Stimulated activated naive B cell treated with anti-CD40 and anti-IgM and Interleukin-4, amounts not matched to agents 10 μg/mL and 1 μg/mL and 100 μg/mL, for 72 hours (primary cell): ENCODE measurements at regions not wholly inside any gene's neighbourhood (a gene's known extent, or its start where the extent isn't known, plus 50 kb on each side); places are given as distances from the start of the nearest gene placed in this dataset.

Source experiments
- ATAC-seq, 2 donors: fragments of 150-1000 bp; cut with Tn5 transposase; replicated peaks; 2 replicates each; pipeline ENCODE4 v1.10.0; 2021; ENCODE audit warnings: moderate library complexity in 1 of 2
- DNase-seq: peaks from one replicate; pipeline ENCODE4 v3.0.0; 2021
- H3K27ac Mint-ChIP-seq: one replicate; pipeline ENCODE4 v1.8.0; 2022; ENCODE audit warnings: mild to moderate bottlenecking, mixed read lengths
- H3K27me3 Mint-ChIP-seq, 2 donors: one replicate each; pipeline ENCODE4 v1.8.0; 2022; ENCODE audit warnings: mixed read lengths in 2 of 2
- H3K36me3 Mint-ChIP-seq, 2 donors: one replicate each; pipeline ENCODE4 v1.8.0; 2022; ENCODE audit warnings: mixed read lengths in 2 of 2, mild to moderate bottlenecking in 1 of 2
- H3K4me1 Mint-ChIP-seq, 2 donors: one replicate each; pipeline ENCODE4 v1.8.0; 2022; ENCODE audit warnings: mixed read lengths in 2 of 2, mild to moderate bottlenecking in 1 of 2
- H3K4me3 Mint-ChIP-seq, 2 donors: one replicate each; pipeline ENCODE4 v1.8.0; 2022; ENCODE audit warnings: mild to moderate bottlenecking in 2 of 2, mixed read lengths in 2 of 2, moderate library complexity in 1 of 2
- H3K9me3 Mint-ChIP-seq, 2 donors: one replicate each; pipeline ENCODE4 v1.8.0; 2022; ENCODE audit warnings: mixed read lengths in 2 of 2, mild to moderate bottlenecking in 1 of 2

DNA sequence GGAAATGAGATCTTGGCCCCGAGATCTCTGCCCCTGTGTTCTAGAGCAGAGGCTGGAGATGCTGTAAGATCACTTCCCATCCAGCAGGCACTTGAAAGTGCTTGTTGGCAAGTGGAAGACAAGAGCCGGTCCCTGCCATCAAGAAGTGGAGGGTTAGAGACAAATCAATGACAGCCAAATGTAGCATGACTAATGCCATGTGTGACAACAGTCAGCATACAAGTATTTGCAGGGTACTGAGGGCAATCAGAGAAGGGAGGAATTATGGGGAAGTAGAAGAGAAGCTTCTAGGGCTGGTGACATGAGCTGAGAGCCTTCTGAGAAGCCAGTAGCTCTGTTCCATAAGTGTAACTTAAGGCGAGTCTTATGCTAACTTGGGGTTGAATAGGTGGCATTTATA is 58.6 kb downstream of the TMEM17 start:
- no peak overlapping the region for H3K27ac Mint-ChIP-seq

GRCh38 chr2:62446491-62446890 is 59.5 kb downstream of the TMEM17 start:
- Mint-ChIP-seq H3K9me3 (no peaks in the 10 kb centered on the region), H3K36me3 (no peaks in the 10 kb centered on the region), H3K4me1 (no peaks in the 10 kb centered on the region), H3K27ac (no peak overlapping the region), H3K27me3 (no peaks in the 10 kb centered on the region), H3K4me3 (no peak overlapping the region)
- DNase-seq (no peak), ATAC-seq (no peak)

More for the DNA sequence above, 58.6 kb downstream of the TMEM17 start:
- ATAC-seq: no peak
- no peaks in the 10 kb centered on the region for H3K9me3 Mint-ChIP-seq
- no peaks in the 10 kb centered on the region for H3K36me3 Mint-ChIP-seq
- no peak overlapping the region for H3K4me3 Mint-ChIP-seq
- no peaks in the 10 kb centered on the region for H3K4me1 Mint-ChIP-seq
- H3K27me3 Mint-ChIP-seq: no peaks in the 10 kb centered on the region
- no peak for DNase-seq

GRCh38 chr2:62443886-62444285 is 62.1 kb downstream of the TMEM17 start:
- ATAC-seq: no peak
- Mint-ChIP-seq H3K4me1 (no peaks in the 10 kb centered on the region), H3K4me3 (no peak overlapping the region), H3K9me3 (no peaks in the 10 kb centered on the region), H3K36me3 (no peaks in the 10 kb centered on the region), H3K27ac (no peak overlapping the region), H3K27me3 (no peaks in the 10 kb centered on the region)
- no peak for DNase-seq

DNA sequence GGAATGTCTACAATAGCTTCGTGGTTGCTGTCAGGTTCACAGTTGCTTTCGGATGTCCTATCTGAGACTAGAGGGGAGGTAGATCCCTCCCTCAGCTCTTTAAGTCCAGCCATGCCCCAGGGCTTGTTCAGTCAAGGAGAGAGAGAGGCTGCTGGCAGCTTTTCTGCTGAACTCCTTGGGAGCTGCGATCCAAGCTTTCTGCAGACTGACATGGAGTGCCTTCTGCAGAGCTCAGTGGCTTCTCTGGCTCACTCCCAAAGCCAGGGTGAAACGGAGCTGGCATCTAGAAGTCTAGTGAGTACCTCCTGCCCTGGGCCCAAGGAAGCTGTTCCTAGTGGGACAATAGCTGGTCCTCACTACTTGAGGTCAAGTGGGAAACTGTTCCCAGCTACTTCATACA is 62.5 kb downstream of the TMEM17 start:
- no peaks in the 10 kb centered on the region for H3K36me3 Mint-ChIP-seq
- no peaks in the 10 kb centered on the region for H3K9me3 Mint-ChIP-seq
- no peaks in the 10 kb centered on the region for H3K4me1 Mint-ChIP-seq
- no peaks in the 10 kb centered on the region for H3K27me3 Mint-ChIP-seq
- DNase-seq (no peak), ATAC-seq (no peak)
- H3K4me3 Mint-ChIP-seq: no peak overlapping the region
- no peak overlapping the region for H3K27ac Mint-ChIP-seq

DNA sequence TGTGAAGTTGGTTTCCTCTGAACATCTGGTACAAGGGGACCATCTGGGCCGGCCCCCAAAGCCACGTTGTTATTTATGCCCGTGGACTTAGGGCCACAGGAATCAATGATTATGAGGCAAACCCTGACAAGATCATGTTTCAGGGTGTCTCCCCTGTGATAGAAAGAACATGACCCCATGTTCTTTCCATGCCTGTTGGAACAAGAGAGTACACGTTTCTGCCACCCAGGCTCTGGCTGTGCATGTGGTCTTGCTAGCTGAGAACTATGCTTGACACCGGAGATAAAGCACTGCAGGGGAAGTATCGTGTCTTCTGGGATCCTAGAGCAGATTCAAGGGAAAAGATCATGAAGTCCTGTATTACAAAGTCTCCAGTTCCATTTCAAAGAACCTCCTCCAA is 64.2 kb downstream of the TMEM17 start:
- DNase-seq: no peak
- Mint-ChIP-seq H3K27me3 (no peaks in the 10 kb centered on the region), H3K4me3 (no peak overlapping the region), H3K9me3 (no peaks in the 10 kb centered on the region), H3K36me3 (no peaks in the 10 kb centered on the region), H3K27ac (no peak overlapping the region), H3K4me1 (peaks cover 0 to 1% of the 10 kb centered on the region in 2 donors)
- ATAC-seq: no peak

- Mint-ChIP-seq H3K27me3 (no peaks in the 10 kb centered on the region), H3K27ac (no peak overlapping the region), H3K4me3 (no peak overlapping the region), H3K36me3 (no peaks in the 10 kb centered on the region), H3K9me3 (no peaks in the 10 kb centered on the region), H3K4me1 (peaks cover 0 to 5% of the 10 kb centered on the region in 2 donors)
- ATAC-seq (no peak), DNase-seq (no peak)
Measured at GRCh38 chr2:62441421-62441820, 64.6 kb downstream of the TMEM17 start.

DNA sequence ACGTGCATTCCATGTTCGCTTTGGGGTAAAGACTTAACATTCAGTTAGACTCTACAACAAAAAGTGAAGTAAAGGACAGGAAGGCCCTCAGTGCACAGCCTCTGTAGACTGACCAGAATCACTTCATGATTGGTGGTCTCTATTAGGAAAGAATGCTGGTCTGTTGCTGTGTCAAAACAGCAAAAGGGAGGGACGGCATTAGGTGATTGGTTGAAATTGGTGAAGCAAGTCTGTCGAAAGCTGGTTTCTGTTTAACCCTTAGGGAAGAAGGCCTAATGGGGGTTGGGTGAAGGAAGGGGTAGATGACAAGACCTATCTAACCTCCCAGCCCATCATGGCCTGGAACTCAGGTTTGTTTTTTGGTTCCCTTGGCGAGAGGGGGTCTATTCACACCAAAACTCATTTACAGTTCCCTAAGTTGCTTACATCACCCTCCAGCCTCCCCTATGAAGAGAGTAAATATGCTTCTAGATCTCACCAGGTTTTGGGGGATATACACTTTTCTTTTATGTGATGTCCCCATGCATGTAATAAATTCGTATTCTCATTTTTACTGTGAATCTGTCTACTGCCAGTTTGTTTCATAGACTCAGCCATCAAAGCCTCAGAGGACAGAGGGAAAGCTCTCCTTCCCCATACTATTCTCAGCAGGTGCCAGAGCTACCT is 65.6 kb downstream of the TMEM17 start:
- Mint-ChIP-seq H3K4me1 (peaks cover 6 to 15% of the 10 kb centered on the region in 2 donors), H3K4me3 (no peak overlapping the region), H3K27ac (no peak overlapping the region), H3K36me3 (no peaks in the 10 kb centered on the region), H3K27me3 (no peaks in the 10 kb centered on the region), H3K9me3 (no peaks in the 10 kb centered on the region)
- peak; percentile 21 to 51 for ATAC-seq
- DNase-seq: no peak

DNA sequence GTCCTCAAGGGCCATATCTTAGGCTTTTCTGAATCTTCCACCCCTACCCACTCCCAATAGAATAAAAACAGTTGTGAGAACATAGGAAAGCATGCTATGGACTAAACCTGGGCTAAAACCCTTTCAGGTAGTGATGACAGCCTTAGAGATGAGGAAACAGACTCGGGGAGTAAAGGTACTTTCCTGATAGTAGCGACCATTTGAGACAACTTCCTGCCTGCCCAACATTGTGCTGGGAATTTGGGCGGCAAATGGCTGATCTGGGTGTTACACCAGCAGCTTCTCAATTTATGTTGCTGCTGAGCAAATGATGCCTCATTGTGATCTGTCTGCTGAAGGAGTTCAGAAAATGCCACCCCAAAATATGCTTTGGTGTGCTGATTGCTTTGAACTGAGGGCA is 66.6 kb downstream of the TMEM17 start:
- H3K36me3 Mint-ChIP-seq: no peaks in the 10 kb centered on the region
- H3K27ac Mint-ChIP-seq: no peak overlapping the region
- H3K4me3 Mint-ChIP-seq: no peak overlapping the region
- no peaks in the 10 kb centered on the region for H3K9me3 Mint-ChIP-seq
- no peak for ATAC-seq
- DNase-seq: no peak
- peaks cover 10 to 22% of the 10 kb centered on the region in 2 donors for H3K4me1 Mint-ChIP-seq
- no peaks in the 10 kb centered on the region for H3K27me3 Mint-ChIP-seq

GRCh38 chr2:62437785-62438184 is 68.2 kb downstream of the TMEM17 start:
- Mint-ChIP-seq H3K9me3 (no peaks in the 10 kb centered on the region), H3K4me1 (peaks cover 10 to 22% of the 10 kb centered on the region in 2 donors), H3K27me3 (no peaks in the 10 kb centered on the region), H3K36me3 (no peaks in the 10 kb centered on the region), H3K27ac (no peak overlapping the region), H3K4me3 (no peak overlapping the region)
- DNase-seq (no peak), ATAC-seq (no peak)

- Mint-ChIP-seq H3K4me3 (no peak overlapping the region), H3K27me3 (no peaks in the 10 kb centered on the region), H3K36me3 (no peaks in the 10 kb centered on the region), H3K27ac (no peak overlapping the region), H3K4me1 (peaks cover 10 to 22% of the 10 kb centered on the region in 2 donors), H3K9me3 (no peaks in the 10 kb centered on the region)
- ATAC-seq (peak; percentile 73 to 75), DNase-seq (no peak)
Measured at GRCh38 chr2:62435720-62436119, 70.3 kb downstream of the TMEM17 start.

- Mint-ChIP-seq H3K4me3 (no peak overlapping the region), H3K4me1 (peaks cover 10 to 22% of the 10 kb centered on the region in 2 donors), H3K27me3 (no peaks in the 10 kb centered on the region), H3K36me3 (no peaks in the 10 kb centered on the region), H3K9me3 (no peaks in the 10 kb centered on the region), H3K27ac (no peak overlapping the region)
- DNase-seq: no peak
- ATAC-seq: no peak
Measured at GRCh38 chr2:62432407-62432806, 73.6 kb downstream of the TMEM17 start.

- Mint-ChIP-seq H3K4me3 (no peak overlapping the region), H3K4me1 (peaks cover 10 to 17% of the 10 kb centered on the region in 2 donors), H3K27ac (no peak overlapping the region), H3K27me3 (no peaks in the 10 kb centered on the region), H3K9me3 (no peaks in the 10 kb centered on the region), H3K36me3 (no peaks in the 10 kb centered on the region)
- ATAC-seq: no peak
- no peak for DNase-seq
Measured at GRCh38 chr2:62431512-62431911, 74.5 kb downstream of the TMEM17 start.

DNA sequence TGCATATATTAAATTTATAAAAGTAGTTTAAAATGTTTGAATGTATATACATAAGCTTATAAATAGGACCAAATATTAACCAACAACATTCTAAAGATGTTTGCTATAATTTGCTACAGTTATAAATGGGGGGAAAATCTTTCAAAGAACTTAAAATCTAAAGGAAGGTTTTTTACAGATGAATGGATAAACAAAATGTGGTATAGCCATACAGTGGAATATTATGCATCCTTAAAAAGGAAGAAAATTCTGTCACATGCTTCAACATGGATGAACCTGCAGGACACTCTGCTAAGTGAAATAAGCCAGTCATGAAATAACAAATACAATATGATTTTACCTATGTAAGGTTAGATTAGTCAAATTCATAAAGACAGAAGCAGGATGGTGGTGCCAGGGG is 75.8 kb downstream of the TMEM17 start:
- peaks cover 3 to 4% of the 10 kb centered on the region in 2 donors for H3K4me1 Mint-ChIP-seq
- no peak for ATAC-seq
- H3K27me3 Mint-ChIP-seq: no peaks in the 10 kb centered on the region
- no peak overlapping the region for H3K4me3 Mint-ChIP-seq
- no peak overlapping the region for H3K27ac Mint-ChIP-seq
- H3K36me3 Mint-ChIP-seq: no peaks in the 10 kb centered on the region
- no peak for DNase-seq
- H3K9me3 Mint-ChIP-seq: no peaks in the 10 kb centered on the region

DNA sequence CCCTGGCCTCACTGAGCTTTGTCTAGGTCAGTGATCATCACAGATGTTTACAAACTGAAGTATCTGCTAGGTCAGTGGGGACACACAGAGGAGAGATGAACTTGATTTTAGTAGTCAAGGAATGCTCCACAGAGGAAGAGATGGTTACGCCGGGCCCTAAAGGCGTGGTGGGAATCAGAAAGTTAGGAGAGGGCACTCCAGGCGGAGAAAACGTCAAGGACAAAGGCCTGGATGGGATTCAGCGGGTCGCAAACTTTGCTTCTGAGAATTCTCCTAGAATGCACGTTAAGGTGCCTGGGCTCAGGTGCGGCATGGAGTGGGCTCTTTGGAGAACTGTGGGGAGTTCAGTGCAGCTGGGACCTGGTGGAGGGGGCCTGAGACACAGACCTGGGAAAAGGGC is 78.8 kb downstream of the TMEM17 start:
- ATAC-seq (no peak), DNase-seq (no peak)
- H3K4me3 Mint-ChIP-seq: no peak overlapping the region
- no peaks in the 10 kb centered on the region for H3K27me3 Mint-ChIP-seq
- H3K9me3 Mint-ChIP-seq: no peaks in the 10 kb centered on the region
- no peaks in the 10 kb centered on the region for H3K36me3 Mint-ChIP-seq
- H3K27ac Mint-ChIP-seq: no peak overlapping the region
- no peaks in the 10 kb centered on the region for H3K4me1 Mint-ChIP-seq

GRCh38 chr2:62426154-62426912 is 79.7 kb downstream of the TMEM17 start:
- Mint-ChIP-seq H3K27ac (no peak overlapping the region), H3K9me3 (peaks cover 0 to 2% of the 10 kb centered on the region in 2 donors), H3K4me3 (no peak overlapping the region), H3K4me1 (no peaks in the 10 kb centered on the region), H3K36me3 (no peaks in the 10 kb centered on the region), H3K27me3 (no peaks in the 10 kb centered on the region)
- DNase-seq (no peak), ATAC-seq (no peak)
